Kidney epithelial cell (primary cell): ENCODE measurements at regions not wholly inside any gene's neighbourhood (a gene's known extent, or its start where the extent isn't known, plus 50 kb on each side); places are given as distances from the start of the nearest gene placed in this dataset.
"Not testable (repeated sequence)": the region's sequence is repeated elsewhere in the genome, so short reads cannot be mapped to it uniquely, and the experiment has no call there.

Experiments
- DNase-seq: peaks from one replicate; pipeline ENCODE4 v3.0.0-alpha.2; 2010; ENCODE audit warnings: low read depth
- H3K27me3 ChIP-seq: 2 replicates; pipeline ENCODE4 v1.6.0; 2011; ENCODE audit warnings: low read length; ENCODE audit not compliant: control insufficient read depth, insufficient read depth
- H3K36me3 ChIP-seq: 2 replicates; pipeline ENCODE4 v1.5.1; 2011; ENCODE audit warnings: low read length; ENCODE audit not compliant: control insufficient read depth, insufficient read depth
- H3K4me3 ChIP-seq: 2 replicates; pipeline ENCODE4 v1.5.1; 2011; ENCODE audit warnings: low read depth, mild to moderate bottlenecking, control low read depth, low read length
- CTCF ChIP-seq: IDR thresholded peaks from 2 replicates; pipeline ENCODE4 v1.5.1; 2011; ENCODE audit warnings: mild to moderate bottlenecking, moderate library complexity, low read length, control low read depth, inconsistent platforms; ENCODE audit not compliant: insufficient read depth, poor library complexity, severe bottlenecking

GRCh38 chr17:45668316-45668715 is 115.8 kb upstream of the CRHR1 start:
- Histone ChIP-seq H3K4me3 (no peak overlapping the region), H3K36me3 (no peaks in the 10 kb centered on the region)
- no peak for TF ChIP-seq CTCF

GRCh38 chr17:45672301-45672700 is 111.8 kb upstream of the CRHR1 start:
- no peak for DNase-seq
- peaks cover 2% of the 10 kb centered on the region for H3K27me3 ChIP-seq
- H3K4me3 ChIP-seq: no peak overlapping the region
- no peak for TF ChIP-seq CTCF
- no peaks in the 10 kb centered on the region for H3K36me3 ChIP-seq

More at GRCh38 chr17:45668316-45668715, 115.8 kb upstream of the CRHR1 start:
- no peak for DNase-seq
- H3K27me3 ChIP-seq: peaks cover 10% of the 10 kb centered on the region

GRCh38 chr17:45672792-45673191 is 111.3 kb upstream of the CRHR1 start:
- no peak for TF ChIP-seq CTCF

GRCh38 chr17:45673759-45674158 is 110.4 kb upstream of the CRHR1 start:
- not testable (repeated sequence) for H3K36me3 ChIP-seq, H3K4me3 ChIP-seq, H3K27me3 ChIP-seq, DNase-seq

More at GRCh38 chr17:45672792-45673191, 111.3 kb upstream of the CRHR1 start:
- Histone ChIP-seq H3K4me3 (no peak overlapping the region), H3K27me3 (no peaks in the 10 kb centered on the region), H3K36me3 (no peaks in the 10 kb centered on the region)
- DNase-seq: no peak

- Histone ChIP-seq H3K36me3 (no peaks in the 10 kb centered on the region), H3K4me3 (no peak overlapping the region), H3K27me3 (no peaks in the 10 kb centered on the region)
- no peak for DNase-seq
- no peak for TF ChIP-seq CTCF
Observed at GRCh38 chr17:45675012-45675411, 109.1 kb upstream of the CRHR1 start.

GRCh38 chr17:45675892-45676291 is 108.2 kb upstream of the CRHR1 start:
- Histone ChIP-seq H3K4me3 (no peak overlapping the region), H3K36me3 (no peaks in the 10 kb centered on the region), H3K27me3 (peaks cover under 1% of the 10 kb centered on the region)
- no peak for TF ChIP-seq CTCF
- no peak for DNase-seq
